DOHH2 (cell line): ENCODE measurements at regions not wholly inside any gene's neighbourhood (a gene's known extent, or its start where the extent isn't known, plus 50 kb on each side); places are given as distances from the start of the nearest gene placed in this dataset.

ENCODE experiments used
- H3F3A ChIP-seq: fragments of 200-600 bp; sonication (generic), shearing (Covaris generic); 2 replicates; pipeline ENCODE4 v1.6.0; 2016; ENCODE audit warnings: antibody characterized with exemption, mild to moderate bottlenecking; ENCODE audit not compliant: control insufficient read depth, insufficient read depth
- H3K27ac ChIP-seq: fragments of 200-600 bp; sonication (generic); 2 replicates; pipeline ENCODE4 v1.5.1; 2014; ENCODE audit warnings: low read depth, mild to moderate bottlenecking, low read length, moderate library complexity
- H3K27me3 ChIP-seq: fragments of 200-600 bp; sonication (generic); 2 replicates; pipeline ENCODE4 v1.6.1; 2014; ENCODE audit warnings: mild to moderate bottlenecking, low read length, mixed read lengths; ENCODE audit not compliant: control insufficient read depth
- H3K36me3 ChIP-seq: fragments of 200-600 bp; sonication (generic); 2 replicates; pipeline ENCODE4 v1.6.1; 2014; ENCODE audit warnings: mild to moderate bottlenecking, low read length, moderate library complexity, mixed read lengths; ENCODE audit not compliant: control insufficient read depth
- H3K4me1 ChIP-seq: fragments of 200-600 bp; sonication (generic); 2 replicates; pipeline ENCODE4 v1.6.1; 2014; ENCODE audit warnings: mild to moderate bottlenecking, low read length, mixed read lengths; ENCODE audit not compliant: control insufficient read depth
- H3K4me2 ChIP-seq: fragments of 200-600 bp; sonication (generic); 2 replicates; pipeline ENCODE4 v1.6.0; 2014; ENCODE audit warnings: mild to moderate bottlenecking, low read length, moderate library complexity
- H3K4me3 ChIP-seq: fragments of 200-600 bp; sonication (generic); 2 replicates; pipeline ENCODE4 v1.5.1; 2014; ENCODE audit warnings: mild to moderate bottlenecking, low read length, mixed read lengths
- H3K79me2 ChIP-seq: fragments of 200-600 bp; sonication (generic); 2 replicates; pipeline ENCODE4 v1.6.1; 2014; ENCODE audit warnings: mild to moderate bottlenecking, low read length, mixed read lengths; ENCODE audit not compliant: control insufficient read depth
- H3K9me2 ChIP-seq: fragments of 200-600 bp; sonication (generic); replicated peaks from 2 replicates; pipeline ENCODE4 v1.6.1; 2014; ENCODE audit warnings: mild to moderate bottlenecking, low read length, mixed read lengths; ENCODE audit not compliant: control insufficient read depth
- H3K9me3 ChIP-seq: fragments of 200-600 bp; sonication (generic); 2 replicates; pipeline ENCODE4 v1.6.1; 2014; ENCODE audit warnings: antibody characterized with exemption, low read length, mixed read lengths; ENCODE audit not compliant: control insufficient read depth, insufficient read depth
- H4K20me1 ChIP-seq: fragments of 200-600 bp; sonication (generic); 2 replicates; pipeline ENCODE4 v1.6.0; 2014; ENCODE audit warnings: low read depth, mild to moderate bottlenecking, antibody characterized with exemption, low read length, moderate library complexity; ENCODE audit not compliant: control insufficient read depth, insufficient read depth
- CTCF ChIP-seq: fragments of 200-600 bp; sonication (generic); IDR thresholded peaks from one replicate; pipeline ENCODE4 v1.5.1; 2014; ENCODE audit warnings: antibody characterized with exemption, mild to moderate bottlenecking, low read depth, low read length; ENCODE audit not compliant: poor library complexity, severe bottlenecking
- EZH2phosphoT487 ChIP-seq: fragments of 200-600 bp; sonication (generic); IDR thresholded peaks from 2 replicates; pipeline ENCODE4 v1.6.1; 2017; ENCODE audit warnings: borderline replicate concordance, mild to moderate bottlenecking, antibody characterized with exemption, low read length, moderate library complexity, mixed read lengths

- no peak overlapping the region for H3K4me2 ChIP-seq
- no peaks in the 10 kb centered on the region for H3K36me3 ChIP-seq
- no peak overlapping the region for H3K27ac ChIP-seq
- peaks cover under 1% of the 10 kb centered on the region; the same call in 1 of the 2 replicates for H3K27me3 ChIP-seq
- peaks cover 32% of the 10 kb centered on the region for H3K4me1 ChIP-seq
- H3K4me3 ChIP-seq, result no peak overlapping the region
- no peaks in the 10 kb centered on the region for H3K9me3 ChIP-seq
- no peaks in the 10 kb centered on the region for H3F3A ChIP-seq
- H4K20me1 ChIP-seq, result no peaks in the 10 kb centered on the region
- H3K9me2 ChIP-seq, result no peaks in the 10 kb centered on the region
- no peak for TF ChIP-seq EZH2phosphoT487
- no peaks in the 10 kb centered on the region for H3K79me2 ChIP-seq
Measured at GRCh38 chr3:72266016-72266370, 481.0 kb upstream of the PROK2 start.

GRCh38 chr3:72265256-72266015, 480.5 kb upstream of the PROK2 start:
- Histone ChIP-seq H3K79me2 (no peaks in the 10 kb centered on the region), H3K9me2 (no peaks in the 10 kb centered on the region), H3K9me3 (no peaks in the 10 kb centered on the region), H3F3A (no peaks in the 10 kb centered on the region), H3K27me3 (no peaks in the 10 kb centered on the region), H3K4me2 (no peak overlapping the region), H4K20me1 (no peaks in the 10 kb centered on the region), H3K4me1 (peaks cover 27% of the 10 kb centered on the region), H3K36me3 (no peaks in the 10 kb centered on the region), H3K4me3 (no peak overlapping the region), H3K27ac (no peak overlapping the region)
- TF ChIP-seq EZH2phosphoT487 (no peak), CTCF (peak; percentile 69)

GRCh38 chr3:72263223-72263990, 478.5 kb upstream of the PROK2 start:
- TF ChIP-seq EZH2phosphoT487, result no peak
- no peak for TF ChIP-seq CTCF
- Histone ChIP-seq H3K79me2 (no peaks in the 10 kb centered on the region), H3K9me2 (no peaks in the 10 kb centered on the region), H3K4me3 (no peak overlapping the region), H3K4me1 (peaks cover 24% of the 10 kb centered on the region), H3F3A (no peaks in the 10 kb centered on the region), H3K9me3 (no peaks in the 10 kb centered on the region), H3K4me2 (no peak overlapping the region), H3K27me3 (no peaks in the 10 kb centered on the region), H3K27ac (no peak overlapping the region), H3K36me3 (no peaks in the 10 kb centered on the region), H4K20me1 (no peaks in the 10 kb centered on the region)

GRCh38 chr3:72262736-72263135, 477.8 kb upstream of the PROK2 start:
- TF ChIP-seq EZH2phosphoT487 (no peak), CTCF (no peak)
- no peaks in the 10 kb centered on the region for H4K20me1 ChIP-seq

More at GRCh38 chr3:72262736-72263135, 477.8 kb upstream of the PROK2 start:
- Histone ChIP-seq H3K9me3 (no peaks in the 10 kb centered on the region), H3K4me3 (no peak overlapping the region), H3K27me3 (no peaks in the 10 kb centered on the region), H3K9me2 (no peaks in the 10 kb centered on the region), H3K4me1 (peaks cover 26% of the 10 kb centered on the region), H3K79me2 (no peaks in the 10 kb centered on the region), H3K4me2 (no peak overlapping the region), H3K27ac (no peak overlapping the region), H3K36me3 (no peaks in the 10 kb centered on the region), H3F3A (no peaks in the 10 kb centered on the region)
